SK-N-SH treated with all-trans-retinoic acid at 6 μM for 48 hours (cell line): ENCODE measurements at regions not wholly inside any gene's neighbourhood (a gene's known extent, or its start where the extent isn't known, plus 50 kb on each side); places are given as distances from the start of the nearest gene placed in this dataset.
A peak's percentile ranks its signal among the peaks of the same experiment; 100 is the strongest.

Experiments
- ATAC-seq: fragments of 200-7000 bp; cut with Tn5 transposase; 3 replicates; pipeline ENCODE4 v1.9.1; 2020; ENCODE audit warnings: mild to moderate bottlenecking, moderate library complexity
- BACH2 ChIP-seq: fragments of 250-450 bp; sonication (Bioruptor Pico); IDR thresholded peaks from 2 replicates; pipeline ENCODE4 v1.9.0; 2021; ENCODE audit warnings: mild to moderate bottlenecking, borderline replicate concordance
- CREB5 ChIP-seq: fragments of 250-450 bp; sonication (Bioruptor Pico); IDR thresholded peaks from 2 replicates; pipeline ENCODE4 v1.5.1; 2020; ENCODE audit warnings: low read depth, mild to moderate bottlenecking, moderate library complexity
- CSDC2 ChIP-seq: fragments of 250-450 bp; sonication (Bioruptor Pico); IDR thresholded peaks from 2 replicates; pipeline ENCODE4 v1.5.0; 2020; ENCODE audit warnings: mild to moderate bottlenecking, moderate library complexity
- ESRRG ChIP-seq: fragments of 250-450 bp; sonication (Bioruptor Pico); IDR thresholded peaks from 2 replicates; pipeline ENCODE4 v1.6.1; 2021; ENCODE audit warnings: mild to moderate bottlenecking
- GLIS3 ChIP-seq: fragments of 250-450 bp; sonication (Bioruptor Pico); IDR thresholded peaks from 2 replicates; pipeline ENCODE4 v1.5.0; 2020; ENCODE audit warnings: mild to moderate bottlenecking, moderate library complexity
- ISL1 ChIP-seq: fragments of 250-450 bp; sonication (Bioruptor Pico); IDR thresholded peaks from 2 replicates; pipeline ENCODE4 v2.1.2; 2022; ENCODE audit warnings: mild to moderate bottlenecking, moderate library complexity
- OSR1 ChIP-seq: fragments of 250-450 bp; sonication (Bioruptor Pico); IDR thresholded peaks from 2 replicates; pipeline ENCODE4 v1.8.0; 2022; ENCODE audit warnings: moderate library complexity, mild to moderate bottlenecking, inconsistent platforms
- PATZ1 ChIP-seq: fragments of 250-450 bp; sonication (Bioruptor Pico); IDR thresholded peaks from 2 replicates; pipeline ENCODE4 v1.8.0; 2020; ENCODE audit warnings: mild to moderate bottlenecking, moderate library complexity, borderline replicate concordance
- PPARA ChIP-seq: fragments of 250-450 bp; sonication (Bioruptor Pico); IDR thresholded peaks from 2 replicates; pipeline ENCODE4 v1.5.0; 2020; ENCODE audit warnings: mild to moderate bottlenecking, borderline replicate concordance
- RARB ChIP-seq: fragments of 250-450 bp; sonication (Bioruptor Pico); IDR thresholded peaks from 2 replicates; pipeline ENCODE4 v1.8.0; 2021; ENCODE audit warnings: mild to moderate bottlenecking, moderate library complexity
- SNAI2 ChIP-seq: fragments of 250-450 bp; sonication (Bioruptor Pico); IDR thresholded peaks from 2 replicates; pipeline ENCODE4 v1.5.0; 2020; ENCODE audit warnings: mild to moderate bottlenecking, moderate library complexity
- TCF4 ChIP-seq: fragments of 250-450 bp; sonication (Bioruptor Pico); IDR thresholded peaks from 2 replicates; pipeline ENCODE4 v1.8.0; 2021; ENCODE audit warnings: mild to moderate bottlenecking, moderate library complexity, borderline replicate concordance
- TOX ChIP-seq: fragments of 250-450 bp; sonication (Bioruptor Pico); IDR thresholded peaks from 2 replicates; pipeline ENCODE4 v1.8.0; 2021; ENCODE audit warnings: mild to moderate bottlenecking, moderate library complexity, borderline replicate concordance
- ZC3H10 ChIP-seq: fragments of 250-450 bp; sonication (Bioruptor Pico); IDR thresholded peaks from 2 replicates; pipeline ENCODE4 v1.5.1; 2021; ENCODE audit warnings: mild to moderate bottlenecking, moderate library complexity
- ZFP3 ChIP-seq: fragments of 250-450 bp; sonication (Bioruptor Pico); IDR thresholded peaks from 2 replicates; pipeline ENCODE4 v1.5.0; 2020; ENCODE audit warnings: mild to moderate bottlenecking, moderate library complexity
- ZFP30 ChIP-seq: fragments of 450-650 bp; formaldehyde crosslinking; IDR thresholded peaks from 2 replicates; pipeline ENCODE4 v1.5.0; 2022; ENCODE audit warnings: mild to moderate bottlenecking, moderate library complexity
- ZNF565 ChIP-seq: fragments of 450-650 bp; formaldehyde crosslinking; conservative IDR thresholded peaks from 2 replicates; pipeline ENCODE4 v1.5.0; 2020; ENCODE audit warnings: low read depth, mild to moderate bottlenecking, moderate library complexity
- TF ChIP-seq, protein P1 (sequence below): fragments of 250-450 bp; sonication (Bioruptor Pico); IDR thresholded peaks from 2 replicates; pipeline ENCODE4 v1.8.0; 2021; ENCODE audit warnings: low read depth, mild to moderate bottlenecking, moderate library complexity, borderline replicate concordance
- TF ChIP-seq, protein P2 (sequence below): fragments of 250-450 bp; sonication (Bioruptor Pico); IDR thresholded peaks from 2 replicates; pipeline ENCODE4 v1.5.1; 2021; ENCODE audit warnings: mild to moderate bottlenecking, moderate library complexity

GRCh38 chr9:87256973-87257372, 240.7 kb upstream of the DAPK1 start (continued):
- TF ChIP-seq, protein P1, sequence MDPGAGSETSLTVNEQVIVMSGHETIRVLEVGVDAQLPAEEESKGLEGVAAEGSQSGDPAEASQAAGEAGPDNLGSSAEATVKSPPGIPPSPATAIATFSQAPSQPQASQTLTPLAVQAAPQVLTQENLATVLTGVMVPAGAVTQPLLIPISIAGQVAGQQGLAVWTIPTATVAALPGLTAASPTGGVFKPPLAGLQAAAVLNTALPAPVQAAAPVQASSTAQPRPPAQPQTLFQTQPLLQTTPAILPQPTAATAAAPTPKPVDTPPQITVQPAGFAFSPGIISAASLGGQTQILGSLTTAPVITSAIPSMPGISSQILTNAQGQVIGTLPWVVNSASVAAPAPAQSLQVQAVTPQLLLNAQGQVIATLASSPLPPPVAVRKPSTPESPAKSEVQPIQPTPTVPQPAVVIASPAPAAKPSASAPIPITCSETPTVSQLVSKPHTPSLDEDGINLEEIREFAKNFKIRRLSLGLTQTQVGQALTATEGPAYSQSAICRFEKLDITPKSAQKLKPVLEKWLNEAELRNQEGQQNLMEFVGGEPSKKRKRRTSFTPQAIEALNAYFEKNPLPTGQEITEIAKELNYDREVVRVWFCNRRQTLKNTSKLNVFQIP, result no peak
- TF ChIP-seq ISL1 (CRISPR knock-in tag) (no peak), ZFP3 (no peak), ESRRG (CRISPR knock-in tag) (no peak), RARB (CRISPR knock-in tag) (no peak), OSR1 (CRISPR knock-in tag) (no peak)

DNA sequence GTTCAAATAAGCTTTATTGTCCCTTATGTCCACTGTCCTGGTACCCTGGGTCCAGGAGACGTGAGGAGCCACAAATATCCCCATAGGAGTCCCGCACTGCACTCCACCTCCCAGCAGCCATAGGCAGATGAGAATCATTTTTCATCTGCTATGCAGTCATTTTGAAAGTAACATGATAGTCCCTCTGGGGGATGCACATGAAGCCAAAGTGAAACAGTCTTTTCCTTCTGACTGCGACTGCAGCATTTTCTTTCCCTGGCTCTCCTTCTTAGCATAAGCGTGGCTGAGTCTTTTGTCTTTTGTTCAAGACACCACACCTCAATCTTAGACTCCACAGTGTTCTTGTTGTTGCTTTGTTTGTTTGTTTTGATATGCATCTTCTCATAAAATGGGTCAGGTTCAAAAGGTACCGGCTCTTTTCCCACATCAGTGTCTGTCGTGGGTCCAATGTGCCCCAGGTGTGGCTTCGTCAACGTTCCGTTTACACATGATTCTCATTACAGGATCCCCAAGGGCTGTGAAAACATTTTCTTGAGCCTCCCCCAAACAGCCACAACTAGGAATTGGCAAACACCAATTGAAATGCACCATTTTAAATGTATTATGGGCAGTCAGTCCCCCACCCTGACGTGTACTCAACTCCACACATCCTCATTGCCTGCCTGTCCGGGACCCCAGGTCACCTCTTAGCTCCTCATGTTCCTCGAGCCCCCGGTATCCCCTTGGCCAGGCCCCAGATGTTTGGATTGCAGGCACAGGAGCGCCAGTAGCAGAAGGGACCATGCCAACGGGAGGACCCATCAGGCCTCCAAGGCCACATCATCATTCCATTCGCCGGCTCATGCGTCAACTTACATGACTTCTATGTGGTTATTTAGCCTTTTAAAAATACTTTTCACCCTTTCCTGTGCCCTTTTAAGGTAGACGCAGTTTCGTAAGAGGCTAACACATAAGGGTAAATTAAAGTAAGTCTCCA, 237.8 kb upstream of the DAPK1 start:
- TF ChIP-seq ESRRG (CRISPR knock-in tag) (no peak), RARB (CRISPR knock-in tag) (no peak), ZFP3 (no peak), ISL1 (CRISPR knock-in tag) (no peak), ZNF565 (CRISPR knock-in tag) (no peak), OSR1 (CRISPR knock-in tag) (no peak)
- peak; percentile 57 for ATAC-seq

DNA sequence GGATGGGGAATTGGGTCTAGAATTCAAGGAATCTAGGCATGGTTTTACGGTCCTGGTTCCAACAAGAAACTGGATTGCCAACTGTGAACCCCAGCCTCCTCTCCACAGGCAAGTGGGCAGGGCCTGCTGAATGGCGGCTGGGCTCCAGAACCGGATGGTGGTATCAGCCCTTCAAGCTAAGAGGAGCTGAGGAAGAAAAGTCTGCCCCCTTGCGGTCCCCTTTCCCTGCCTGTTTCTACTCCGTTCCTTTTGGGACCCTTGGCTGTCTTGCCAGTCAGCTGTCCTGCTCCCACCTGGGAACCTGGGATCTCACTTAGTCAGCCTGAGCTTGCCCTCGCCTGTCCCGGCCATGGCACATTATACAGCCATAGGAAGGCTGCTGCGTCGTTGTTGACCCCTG, 234.4 kb upstream of the DAPK1 start:
- TF ChIP-seq ISL1 (CRISPR knock-in tag), result no peak

DNA sequence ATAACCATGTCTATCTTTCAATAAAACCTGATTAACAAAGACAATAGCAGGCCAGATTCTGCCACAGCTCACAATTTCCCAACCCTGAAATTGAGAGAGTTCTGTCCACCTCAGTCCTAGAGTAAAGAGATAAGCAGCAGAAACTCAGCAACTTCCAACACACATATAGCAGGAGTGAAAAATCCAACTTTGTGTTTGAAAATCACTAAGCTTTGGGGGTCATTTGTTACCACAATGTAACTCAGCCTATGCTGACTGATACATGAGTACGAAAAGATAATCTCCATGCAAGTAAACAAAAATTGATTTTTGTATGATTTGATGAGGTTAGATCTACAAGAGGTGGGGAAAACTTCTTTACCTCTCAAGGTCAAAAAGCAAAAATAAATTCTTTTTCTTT, 231.0 kb upstream of the DAPK1 start:
- TF ChIP-seq, protein P2, sequence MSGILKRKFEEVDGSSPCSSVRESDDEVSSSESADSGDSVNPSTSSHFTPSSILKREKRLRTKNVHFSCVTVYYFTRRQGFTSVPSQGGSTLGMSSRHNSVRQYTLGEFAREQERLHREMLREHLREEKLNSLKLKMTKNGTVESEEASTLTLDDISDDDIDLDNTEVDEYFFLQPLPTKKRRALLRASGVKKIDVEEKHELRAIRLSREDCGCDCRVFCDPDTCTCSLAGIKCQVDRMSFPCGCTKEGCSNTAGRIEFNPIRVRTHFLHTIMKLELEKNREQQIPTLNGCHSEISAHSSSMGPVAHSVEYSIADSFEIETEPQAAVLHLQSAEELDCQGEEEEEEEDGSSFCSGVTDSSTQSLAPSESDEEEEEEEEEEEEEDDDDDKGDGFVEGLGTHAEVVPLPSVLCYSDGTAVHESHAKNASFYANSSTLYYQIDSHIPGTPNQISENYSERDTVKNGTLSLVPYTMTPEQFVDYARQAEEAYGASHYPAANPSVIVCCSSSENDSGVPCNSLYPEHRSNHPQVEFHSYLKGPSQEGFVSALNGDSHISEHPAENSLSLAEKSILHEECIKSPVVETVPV (CRISPR knock-in tag), result no peak
- no peak for TF ChIP-seq ZFP30 (CRISPR knock-in tag)
- TF ChIP-seq PATZ1, result no peak
- TF ChIP-seq ZFP3, result no peak
- TF ChIP-seq BACH2 (CRISPR knock-in tag), result no peak
- TF ChIP-seq CSDC2 (CRISPR knock-in tag), result no peak
- no peak for TF ChIP-seq TOX (CRISPR knock-in tag)
- no peak for ATAC-seq

More for the DNA sequence above, 234.4 kb upstream of the DAPK1 start:
- ATAC-seq, result no peak

GRCh38 chr9:87267251-87268070, 230.2 kb upstream of the DAPK1 start:
- no peak for ATAC-seq
- no peak for TF ChIP-seq TCF4 (CRISPR knock-in tag)
- TF ChIP-seq RARB (CRISPR knock-in tag), result no peak
- TF ChIP-seq, protein P1, result no peak
- TF ChIP-seq GLIS3, result no peak
- no peak for TF ChIP-seq ZNF565 (CRISPR knock-in tag)
- no peak for TF ChIP-seq ZFP3
- TF ChIP-seq SNAI2 (CRISPR knock-in tag), result no peak
- TF ChIP-seq, protein P2 (CRISPR knock-in tag), result no peak
- no peak for TF ChIP-seq ISL1 (CRISPR knock-in tag)
- TF ChIP-seq CREB5, result no peak
- no peak for TF ChIP-seq PPARA (CRISPR knock-in tag)
- TF ChIP-seq TOX (CRISPR knock-in tag), result no peak
- no peak for TF ChIP-seq OSR1 (CRISPR knock-in tag)
- no peak for TF ChIP-seq ESRRG (CRISPR knock-in tag)
- TF ChIP-seq BACH2 (CRISPR knock-in tag), result no peak
- no peak for TF ChIP-seq CSDC2 (CRISPR knock-in tag)
- no peak for TF ChIP-seq ZC3H10 (CRISPR knock-in tag)
